ENCODE measurements at regions not wholly inside any gene's neighbourhood (a gene's known extent, or its start where the extent isn't known, plus 50 kb on each side); places are given as distances from the start of the nearest gene placed in this dataset.

DNA sequence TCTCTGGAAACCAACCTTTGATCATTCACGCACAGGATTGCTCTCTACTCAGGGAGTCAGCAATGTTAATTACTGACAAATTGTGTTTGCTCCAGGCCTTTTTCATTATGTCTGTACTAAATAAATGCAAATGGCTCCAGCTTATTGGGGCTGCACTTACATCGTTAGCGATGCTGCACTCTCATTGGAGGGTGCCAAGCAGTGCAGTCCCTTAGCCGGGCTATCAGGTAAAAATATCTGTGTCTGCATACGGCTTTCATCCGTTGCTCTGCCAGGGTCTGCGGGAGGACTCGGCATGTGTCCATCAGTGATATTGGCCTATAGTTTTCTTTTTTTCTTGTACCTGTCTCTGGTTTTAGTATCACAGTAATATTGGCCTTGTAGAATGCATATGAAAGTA lies 471.5 kb upstream of the CADM2 start:
- H3K27me3 ChIP-seq (ENCODE audit: control insufficient read depth in 1 of 2, insufficient read depth in 1 of 2, low read length in 2 of 2): no peaks in the 10 kb centered on the region
- 77% methylated on average over 8 of the region's 8 CpGs for WGBS
- no peak for DNase-seq

DNA sequence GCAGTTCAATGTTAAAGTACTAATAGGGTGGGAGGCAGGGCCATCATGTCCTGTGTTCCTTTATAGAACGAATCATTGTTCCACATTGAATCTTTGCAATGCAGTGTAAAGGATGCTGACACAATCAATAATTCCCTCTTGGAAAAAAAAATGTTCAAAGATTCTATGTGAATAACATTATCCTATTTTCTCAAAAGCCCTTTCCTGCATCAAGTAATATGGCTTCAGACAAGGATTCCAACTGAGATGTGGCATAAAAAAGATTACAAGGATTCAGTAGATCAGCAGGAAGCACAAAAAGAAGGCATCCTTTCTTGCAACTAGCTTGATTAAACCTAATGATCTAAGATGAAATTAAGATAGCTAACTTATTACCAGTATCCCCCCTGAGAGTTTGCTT lies 454.0 kb upstream of the CADM2 start:
- no peaks in the 10 kb centered on the region for H3K36me3 ChIP-seq (ENCODE audit: control insufficient read depth in 1 of 2, insufficient read depth in 2 of 2, low read depth in 1 of 2, low read length in 2 of 2)
- no peak overlapping the region for H3K4me2 ChIP-seq (ENCODE audit: low read length, poor library complexity, severe bottlenecking)
- H2BK15ac ChIP-seq (ENCODE audit: low read depth, poor library complexity, severe bottlenecking): no peak overlapping the region
- DNase-seq: no peak
- H3K18ac ChIP-seq (ENCODE audit: low read depth in 1 of 2, low read length in 2 of 2): no peak overlapping the region
- H2AK5ac ChIP-seq (ENCODE audit: low read length, severe bottlenecking): no peak overlapping the region
- no peaks in the 10 kb centered on the region for H3K79me1 ChIP-seq (replicated peaks; ENCODE audit: low read length, poor library complexity, severe bottlenecking)
- H2BK12ac ChIP-seq (ENCODE audit: low read length in 2 of 2): no peak overlapping the region
- no peak overlapping the region for H3K23ac ChIP-seq (ENCODE audit: low read length in 2 of 2)
- H3K9me3 ChIP-seq (ENCODE audit: control insufficient read depth, low read length): no peaks in the 10 kb centered on the region
- no peak overlapping the region for H2BK120ac ChIP-seq (ENCODE audit: low read depth, low read length)
- no peak overlapping the region for H3K9ac ChIP-seq (ENCODE audit: low read length)
- no peak overlapping the region for H4K8ac ChIP-seq (ENCODE audit: low read length)
- H4K91ac ChIP-seq (ENCODE audit: low read length): no peak overlapping the region
- H3K4me1 ChIP-seq (ENCODE audit: control insufficient read depth, insufficient read depth, low read depth, low read length): peaks cover 1% of the 10 kb centered on the region
- H3K4me3 ChIP-seq (ENCODE audit: insufficient read depth in 1 of 2, low read depth in 1 of 2, low read length in 2 of 2): no peak overlapping the region
- H3K27ac ChIP-seq (ENCODE audit: low read length, poor library complexity, severe bottlenecking): peak overlapping the region; percentile 40
- H2AFZ ChIP-seq (ENCODE audit: low read depth, low read length): no peak overlapping the region
- H3K14ac ChIP-seq (ENCODE audit: low read length in 2 of 2): no peak overlapping the region
- H3K27me3 ChIP-seq (ENCODE audit: control insufficient read depth in 1 of 2, insufficient read depth in 1 of 2, low read length in 2 of 2): no peaks in the 10 kb centered on the region
- H3K4ac ChIP-seq (ENCODE audit: low read depth in 1 of 2, low read length in 2 of 2): no peak overlapping the region
- no peak overlapping the region for H2BK5ac ChIP-seq (ENCODE audit: low read depth, low read length, poor library complexity, severe bottlenecking)
- no CpG with 5 or more reads among the region's 1 CpG for whole genome bisulfite sequencing

More for the DNA sequence above, 471.5 kb upstream of the CADM2 start:
- Histone ChIP-seq H3K14ac (ENCODE audit: low read length in 2 of 2) (no peak overlapping the region), H3K4me3 (ENCODE audit: insufficient read depth in 1 of 2, low read depth in 1 of 2, low read length in 2 of 2) (no peak overlapping the region), H2BK12ac (ENCODE audit: low read length in 2 of 2) (no peak overlapping the region), H3K27ac (ENCODE audit: low read length, poor library complexity, severe bottlenecking) (no peak overlapping the region), H3K9me3 (ENCODE audit: control insufficient read depth, low read length) (peaks cover 16% of the 10 kb centered on the region), H3K4me2 (ENCODE audit: low read length, poor library complexity, severe bottlenecking) (no peak overlapping the region), H3K23ac (ENCODE audit: low read length in 2 of 2) (no peak overlapping the region), H3K36me3 (ENCODE audit: control insufficient read depth in 1 of 2, insufficient read depth in 2 of 2, low read depth in 1 of 2, low read length in 2 of 2) (no peaks in the 10 kb centered on the region), H2BK15ac (ENCODE audit: low read depth, poor library complexity, severe bottlenecking) (no peak overlapping the region), H3K4me1 (ENCODE audit: control insufficient read depth, insufficient read depth, low read depth, low read length) (no peaks in the 10 kb centered on the region), H4K8ac (ENCODE audit: low read length) (no peak overlapping the region), H3K79me1 (replicated peaks; ENCODE audit: low read length, poor library complexity, severe bottlenecking) (no peaks in the 10 kb centered on the region), H4K91ac (ENCODE audit: low read length) (no peak overlapping the region), H2AK5ac (ENCODE audit: low read length, severe bottlenecking) (no peak overlapping the region), H3K4ac (ENCODE audit: low read depth in 1 of 2, low read length in 2 of 2) (no peak overlapping the region), H2BK5ac (ENCODE audit: low read depth, low read length, poor library complexity, severe bottlenecking) (no peak overlapping the region), H3K18ac (ENCODE audit: low read depth in 1 of 2, low read length in 2 of 2) (no peak overlapping the region), H2BK120ac (ENCODE audit: low read depth, low read length) (no peak overlapping the region), H2AFZ (ENCODE audit: low read depth, low read length) (no peak overlapping the region), H3K9ac (ENCODE audit: low read length) (no peak overlapping the region)

DNA sequence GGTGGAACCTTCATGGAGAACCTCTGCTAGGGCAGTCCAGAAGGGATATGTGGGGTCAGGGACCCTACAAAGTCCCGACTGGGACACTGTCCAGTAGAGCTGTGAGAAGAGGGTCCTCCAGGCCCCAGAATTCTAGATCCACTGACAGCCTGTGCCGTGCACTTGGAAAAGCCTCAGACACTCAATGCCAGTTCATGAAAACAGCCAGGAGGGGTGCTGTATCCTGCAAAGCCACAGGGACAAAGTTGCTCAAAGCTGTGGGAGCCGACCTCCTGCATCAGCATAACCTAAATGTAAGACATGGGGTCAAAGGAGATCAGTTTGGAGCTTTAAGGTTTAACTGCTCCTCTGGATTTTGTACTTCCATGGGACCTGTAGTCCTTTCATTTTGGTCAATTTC lies 448.8 kb upstream of the CADM2 start:
- Histone ChIP-seq H3K27me3 (ENCODE audit: control insufficient read depth in 1 of 2, insufficient read depth in 1 of 2, low read length in 2 of 2) (no peaks in the 10 kb centered on the region), H3K4me2 (ENCODE audit: low read length, poor library complexity, severe bottlenecking) (no peak overlapping the region), H3K27ac (ENCODE audit: low read length, poor library complexity, severe bottlenecking) (no peak overlapping the region), H3K4me1 (ENCODE audit: control insufficient read depth, insufficient read depth, low read depth, low read length) (no peaks in the 10 kb centered on the region), H3K4me3 (ENCODE audit: insufficient read depth in 1 of 2, low read depth in 1 of 2, low read length in 2 of 2) (no peak overlapping the region), H3K9me3 (ENCODE audit: control insufficient read depth, low read length) (peaks cover 17% of the 10 kb centered on the region), H3K14ac (ENCODE audit: low read length in 2 of 2) (no peak overlapping the region), H2BK120ac (ENCODE audit: low read depth, low read length) (no peak overlapping the region), H3K79me1 (replicated peaks; ENCODE audit: low read length, poor library complexity, severe bottlenecking) (no peaks in the 10 kb centered on the region), H3K18ac (ENCODE audit: low read depth in 1 of 2, low read length in 2 of 2) (no peak overlapping the region), H2AFZ (ENCODE audit: low read depth, low read length) (no peak overlapping the region), H2AK5ac (ENCODE audit: low read length, severe bottlenecking) (no peak overlapping the region), H3K4ac (ENCODE audit: low read depth in 1 of 2, low read length in 2 of 2) (no peak overlapping the region), H3K9ac (ENCODE audit: low read length) (no peak overlapping the region), H3K36me3 (ENCODE audit: control insufficient read depth in 1 of 2, insufficient read depth in 2 of 2, low read depth in 1 of 2, low read length in 2 of 2) (no peaks in the 10 kb centered on the region), H2BK12ac (ENCODE audit: low read length in 2 of 2) (no peak overlapping the region), H2BK15ac (ENCODE audit: low read depth, poor library complexity, severe bottlenecking) (no peak overlapping the region), H2BK5ac (ENCODE audit: low read depth, low read length, poor library complexity, severe bottlenecking) (no peak overlapping the region), H3K23ac (ENCODE audit: low read length in 2 of 2) (no peak overlapping the region), H4K91ac (ENCODE audit: low read length) (no peak overlapping the region), H4K8ac (ENCODE audit: low read length) (no peak overlapping the region)
- no peak for DNase-seq
- 69% methylated on average over 3 of the region's 3 CpGs for WGBS

DNA sequence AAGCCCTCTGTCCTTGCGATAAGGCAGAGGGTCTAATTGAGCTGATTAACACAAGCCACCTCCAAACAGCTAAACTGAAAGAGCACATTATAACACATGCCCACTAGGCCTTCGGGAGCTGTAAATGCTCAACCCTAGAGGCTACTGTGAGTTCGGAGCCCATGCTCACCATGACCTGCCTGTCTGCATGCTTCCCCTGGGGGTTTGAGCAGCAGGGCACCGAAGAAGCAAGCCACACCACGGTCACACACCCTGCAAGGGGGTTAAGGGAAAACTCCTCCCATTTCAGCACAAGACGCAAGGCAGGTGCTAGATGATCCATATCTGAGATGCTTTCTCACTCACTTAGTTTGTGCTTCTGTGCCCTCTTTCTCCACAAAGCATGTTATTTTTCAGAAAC lies 435.9 kb upstream of the CADM2 start:
- no peak for DNase-seq
- H3K9me3 ChIP-seq (ENCODE audit: control insufficient read depth, low read length): peaks cover 18% of the 10 kb centered on the region
- H3K27ac ChIP-seq (ENCODE audit: low read length, poor library complexity, severe bottlenecking): no peak overlapping the region
- H3K27me3 ChIP-seq (ENCODE audit: control insufficient read depth in 1 of 2, insufficient read depth in 1 of 2, low read length in 2 of 2): no peaks in the 10 kb centered on the region
- no peak overlapping the region for H2BK15ac ChIP-seq (ENCODE audit: low read depth, poor library complexity, severe bottlenecking)
- H3K9ac ChIP-seq (ENCODE audit: low read length): no peak overlapping the region
- H3K36me3 ChIP-seq (ENCODE audit: control insufficient read depth in 1 of 2, insufficient read depth in 2 of 2, low read depth in 1 of 2, low read length in 2 of 2): peaks cover 0 to 3% of the 10 kb centered on the region in 2 experiments
- H3K4me3 ChIP-seq (ENCODE audit: insufficient read depth in 1 of 2, low read depth in 1 of 2, low read length in 2 of 2): no peak overlapping the region
- H3K4me2 ChIP-seq (ENCODE audit: low read length, poor library complexity, severe bottlenecking): no peak overlapping the region
- H3K18ac ChIP-seq (ENCODE audit: low read depth in 1 of 2, low read length in 2 of 2): no peak overlapping the region
- no peak overlapping the region for H3K14ac ChIP-seq (ENCODE audit: low read length in 2 of 2)
- no peak overlapping the region for H3K23ac ChIP-seq (ENCODE audit: low read length in 2 of 2)
- WGBS: 73% methylated on average over 6 of the region's 6 CpGs
- no peak overlapping the region for H4K91ac ChIP-seq (ENCODE audit: low read length)
- H3K79me1 ChIP-seq (replicated peaks; ENCODE audit: low read length, poor library complexity, severe bottlenecking): no peaks in the 10 kb centered on the region
- no peak overlapping the region for H2BK12ac ChIP-seq (ENCODE audit: low read length in 2 of 2)
- H4K8ac ChIP-seq (ENCODE audit: low read length): no peak overlapping the region
- H2BK5ac ChIP-seq (ENCODE audit: low read depth, low read length, poor library complexity, severe bottlenecking): no peak overlapping the region
- no peak overlapping the region for H2AFZ ChIP-seq (ENCODE audit: low read depth, low read length)
- H3K4ac ChIP-seq (ENCODE audit: low read depth in 1 of 2, low read length in 2 of 2): no peak overlapping the region
- H2AK5ac ChIP-seq (ENCODE audit: low read length, severe bottlenecking): no peak overlapping the region
- no peaks in the 10 kb centered on the region for H3K4me1 ChIP-seq (ENCODE audit: control insufficient read depth, insufficient read depth, low read depth, low read length)
- no peak overlapping the region for H2BK120ac ChIP-seq (ENCODE audit: low read depth, low read length)
